D721Med (cell line): ENCODE measurements at regions not wholly inside any gene's neighbourhood (a gene's known extent, or its start where the extent isn't known, plus 50 kb on each side); places are given as distances from the start of the nearest gene placed in this dataset.

ENCODE experiments used
- DNase-seq: peaks from one replicate; pipeline ENCODE4 v3.0.0; 2011; ENCODE audit warnings: low spot score; ENCODE audit not compliant: insufficient read length
- FAIRE-seq: peaks from 2 replicates; lab custom pipeline; 2011; peaks lifted over from hg19 to GRCh38; lab: Jason Lieb, UNC
- TF ChIP-seq, protein P1 (sequence below): IDR thresholded peaks from 2 replicates; pipeline ENCODE4 v1.5.1; 2012; ENCODE audit warnings: mild to moderate bottlenecking, control low read depth; ENCODE audit not compliant: insufficient read depth; ENCODE audit errors: missing control alignments

DNA sequence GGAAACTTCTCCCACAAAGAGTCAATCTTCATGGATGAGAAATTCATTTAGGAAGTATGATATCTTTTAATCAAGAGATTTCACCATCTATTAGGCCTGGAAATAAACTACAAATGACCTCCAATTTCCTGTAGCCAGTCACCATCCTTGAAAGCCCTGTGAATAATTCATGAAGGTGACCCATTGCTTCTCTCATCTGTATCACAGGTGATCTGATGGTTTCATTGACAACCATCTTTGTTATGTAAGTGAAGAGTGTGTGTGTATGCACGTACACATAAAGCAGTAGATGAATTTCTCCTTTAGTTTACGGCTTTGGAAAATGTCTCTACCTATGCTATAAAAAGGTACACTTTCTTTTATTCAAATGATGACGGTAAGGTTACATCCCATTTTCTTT lies 644.1 kb upstream of the KLF4 start:
- TF ChIP-seq, protein P1, sequence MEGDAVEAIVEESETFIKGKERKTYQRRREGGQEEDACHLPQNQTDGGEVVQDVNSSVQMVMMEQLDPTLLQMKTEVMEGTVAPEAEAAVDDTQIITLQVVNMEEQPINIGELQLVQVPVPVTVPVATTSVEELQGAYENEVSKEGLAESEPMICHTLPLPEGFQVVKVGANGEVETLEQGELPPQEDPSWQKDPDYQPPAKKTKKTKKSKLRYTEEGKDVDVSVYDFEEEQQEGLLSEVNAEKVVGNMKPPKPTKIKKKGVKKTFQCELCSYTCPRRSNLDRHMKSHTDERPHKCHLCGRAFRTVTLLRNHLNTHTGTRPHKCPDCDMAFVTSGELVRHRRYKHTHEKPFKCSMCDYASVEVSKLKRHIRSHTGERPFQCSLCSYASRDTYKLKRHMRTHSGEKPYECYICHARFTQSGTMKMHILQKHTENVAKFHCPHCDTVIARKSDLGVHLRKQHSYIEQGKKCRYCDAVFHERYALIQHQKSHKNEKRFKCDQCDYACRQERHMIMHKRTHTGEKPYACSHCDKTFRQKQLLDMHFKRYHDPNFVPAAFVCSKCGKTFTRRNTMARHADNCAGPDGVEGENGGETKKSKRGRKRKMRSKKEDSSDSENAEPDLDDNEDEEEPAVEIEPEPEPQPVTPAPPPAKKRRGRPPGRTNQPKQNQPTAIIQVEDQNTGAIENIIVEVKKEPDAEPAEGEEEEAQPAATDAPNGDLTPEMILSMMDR, result no peak
- no peak for DNase-seq
- FAIRE-seq, result no peak

DNA sequence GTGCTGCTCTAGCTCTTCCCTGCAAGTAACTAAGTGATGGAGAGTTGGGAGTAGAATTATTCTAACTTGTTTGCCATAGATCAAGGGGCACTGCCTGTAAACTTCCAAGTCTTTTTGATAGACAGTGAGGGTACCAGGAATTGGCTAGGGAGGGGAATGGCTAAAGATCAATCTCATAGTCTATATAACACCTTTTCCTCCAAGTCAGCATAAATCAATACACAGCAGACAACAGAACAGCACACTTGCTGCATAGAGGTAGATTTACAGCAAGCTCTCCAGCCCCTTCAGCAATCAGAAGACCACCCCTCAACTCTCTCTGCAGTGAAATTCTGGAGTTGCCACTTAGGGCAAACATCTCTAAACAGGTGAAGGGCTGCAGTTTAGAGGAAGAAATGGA lies 643.5 kb upstream of the KLF4 start:
- FAIRE-seq, result no peak
- DNase-seq, result no peak
- TF ChIP-seq, protein P1, result no peak

DNA sequence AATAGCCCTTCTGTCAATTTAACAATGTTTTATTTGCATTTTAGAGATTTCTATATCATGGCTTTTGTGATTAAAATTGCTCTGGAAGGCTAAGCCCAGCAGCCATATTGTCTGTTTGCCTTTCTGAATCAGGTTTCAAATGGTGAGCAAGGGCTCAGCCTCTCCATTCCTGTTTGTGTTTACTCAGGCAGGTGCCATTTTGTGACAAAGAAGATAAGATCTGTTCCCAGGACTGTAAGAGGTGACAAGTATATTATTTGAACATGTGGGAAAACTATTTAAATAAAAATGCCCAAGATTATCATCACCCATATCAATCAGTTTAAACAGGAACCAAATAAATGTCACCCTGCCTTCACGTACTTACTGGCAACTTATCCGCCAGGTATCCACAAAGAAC lies 641.3 kb upstream of the KLF4 start:
- DNase-seq, result no peak
- TF ChIP-seq, protein P1, result no peak
- no peak for FAIRE-seq

DNA sequence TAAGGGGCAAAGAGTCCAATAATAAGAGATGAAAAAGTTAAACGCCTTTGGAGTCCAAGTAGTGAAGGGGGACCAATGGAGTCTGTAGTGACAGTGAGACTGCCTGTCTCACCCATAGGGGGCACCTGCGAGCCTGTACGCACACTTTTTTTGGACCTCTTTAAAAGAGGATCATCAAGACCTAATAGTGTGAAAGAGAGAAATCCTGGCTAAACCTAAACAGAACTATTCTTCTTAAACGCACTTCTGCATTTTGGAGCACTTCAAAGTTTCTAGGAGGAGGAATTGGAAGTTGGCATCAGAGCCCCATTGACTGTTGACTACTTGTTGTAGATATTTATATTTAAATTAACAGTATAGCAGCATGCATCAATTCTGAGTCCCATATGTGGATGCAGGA lies 636.1 kb upstream of the KLF4 start:
- DNase-seq (no peak), FAIRE-seq (no peak)
- TF ChIP-seq, protein P1, result peak; percentile 38

DNA sequence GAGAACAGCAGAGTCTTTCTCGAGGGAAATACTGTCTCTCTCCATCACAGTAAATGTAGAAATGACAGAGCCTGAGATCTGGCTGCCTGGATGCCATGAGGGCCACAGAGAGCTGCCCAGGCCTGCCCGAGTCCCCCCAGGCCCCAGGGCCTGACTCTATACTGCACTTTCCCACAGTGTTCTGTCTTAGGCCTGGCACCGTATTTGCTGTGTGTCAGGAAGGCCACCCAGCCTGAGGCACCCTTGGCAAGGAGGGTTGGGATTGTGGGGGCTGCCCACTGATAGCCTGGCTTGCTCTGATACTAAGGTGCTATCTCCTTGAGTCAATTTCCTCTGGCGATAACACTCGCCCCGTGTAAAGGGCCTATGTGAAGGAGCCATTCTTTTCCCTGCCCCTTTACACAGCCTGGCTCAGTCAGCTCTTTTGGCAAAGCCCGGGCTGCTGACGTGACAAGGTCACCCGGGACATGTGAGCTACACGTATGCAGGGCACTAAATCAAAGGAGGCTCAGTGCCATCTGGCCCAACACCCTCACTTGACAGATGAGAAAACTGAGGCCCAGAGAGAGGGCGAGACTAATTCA lies 630.1 kb upstream of the KLF4 start:
- FAIRE-seq (no peak), DNase-seq (no peak)
- TF ChIP-seq, protein P1, result no peak

DNA sequence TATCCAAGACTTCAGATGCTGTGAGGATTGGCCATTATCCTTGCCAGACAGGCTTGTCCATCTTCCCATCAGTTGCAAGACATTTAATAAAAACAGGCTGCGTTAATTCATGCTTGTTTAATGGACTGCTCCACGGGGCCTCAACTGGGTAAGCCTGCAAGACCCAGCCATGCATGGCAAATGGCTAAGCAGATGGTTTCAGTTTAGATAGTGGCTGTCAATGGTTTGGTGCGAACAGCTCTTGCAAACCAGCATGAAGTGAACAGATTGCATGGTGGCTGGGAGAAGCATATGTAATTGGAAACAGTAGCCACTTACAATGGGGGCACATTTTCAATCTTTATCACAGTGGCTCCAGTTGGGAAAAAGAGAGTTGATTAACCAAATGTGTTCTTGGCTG lies 628.2 kb upstream of the KLF4 start:
- TF ChIP-seq, protein P1, result no peak
- DNase-seq, result no peak
- no peak for FAIRE-seq

DNA sequence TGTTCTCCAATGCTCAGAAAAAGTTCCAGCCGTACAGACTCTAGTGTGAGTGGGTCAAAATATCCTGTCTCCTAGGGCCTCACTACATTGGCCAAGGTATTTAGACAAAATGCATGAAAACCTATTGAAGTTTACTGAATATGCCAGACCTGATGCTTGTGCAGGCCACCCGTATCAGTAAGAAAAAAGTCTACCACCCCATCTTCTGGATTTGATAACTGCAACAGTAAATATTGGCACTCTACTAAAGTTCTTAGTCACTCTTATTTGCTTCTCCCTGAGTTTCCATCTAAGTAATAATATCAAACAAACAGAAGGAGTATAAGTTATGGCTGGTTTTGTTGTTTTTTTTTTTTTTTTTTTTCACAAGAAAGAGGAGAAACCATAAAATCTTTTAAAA lies 627.7 kb upstream of the KLF4 start:
- TF ChIP-seq, protein P1, result no peak
- no peak for FAIRE-seq
- no peak for DNase-seq
